ENCODE measurements at regions not wholly inside any gene's neighbourhood (a gene's known extent, or its start where the extent isn't known, plus 50 kb on each side); places are given as distances from the start of the nearest gene placed in this dataset. TPM values are rescaled to one million over a fixed set of nuclear protein-coding genes. Genes with fewer than 3 reads are reported as not detected.

GRCh38 chr1:164466001-164466421, 93.0 kb upstream of the PBX1 start:
- DNase-seq (ENCODE audit: low spot score in 2 of 2) (no peak), FAIRE-seq (no peak)

- FAIRE-seq (no peak), DNase-seq (ENCODE audit: low spot score in 2 of 2) (no peak)
Observed at GRCh38 chr1:164466429-164466828, 92.6 kb upstream of the PBX1 start.

GRCh38 chr1:164470996-164471395, 88.0 kb upstream of the PBX1 start:
- FAIRE-seq (no peak), DNase-seq (ENCODE audit: low spot score in 2 of 2) (no peak)

- FAIRE-seq (no peak), DNase-seq (ENCODE audit: low spot score in 2 of 2) (no peak)
Observed at GRCh38 chr1:164472841-164473240, 86.1 kb upstream of the PBX1 start.

- FAIRE-seq (no peak), DNase-seq (ENCODE audit: low spot score in 2 of 2) (no peak)
Observed at GRCh38 chr1:164473544-164473943, 85.4 kb upstream of the PBX1 start.

GRCh38 chr1:164475834-164476233, 83.2 kb upstream of the PBX1 start:
- FAIRE-seq, result no peak
- DNase-seq (ENCODE audit: low spot score in 2 of 2), result no peak

- DNase-seq (ENCODE audit: low spot score in 2 of 2) (no peak), FAIRE-seq (no peak)
Observed at GRCh38 chr1:164477343-164477742, 81.6 kb upstream of the PBX1 start.

GRCh38 chr1:164479242-164479641, 79.7 kb upstream of the PBX1 start:
- FAIRE-seq, result no peak
- no peak for DNase-seq (ENCODE audit: low spot score in 2 of 2)

- no peak for DNase-seq (ENCODE audit: low spot score in 2 of 2)
- peak; percentile 89 for FAIRE-seq
Observed at GRCh38 chr1:164480285-164480907, 78.6 kb upstream of the PBX1 start.

GRCh38 chr1:164495905-164496304, 63.1 kb upstream of the PBX1 start:
- FAIRE-seq, result no peak
- no peak for DNase-seq (ENCODE audit: low spot score in 2 of 2)

GRCh38 chr1:164498792-164499191, 60.2 kb upstream of the PBX1 start:
- no peak for DNase-seq (ENCODE audit: low spot score in 2 of 2)
- FAIRE-seq, result no peak

GRCh38 chr1:164504749-164505148, 54.2 kb upstream of the PBX1 start:
- FAIRE-seq (no peak), DNase-seq (ENCODE audit: low spot score in 2 of 2) (no peak)

Small RNA genes in the stretch of these regions (small RNA-seq; reads per million reads assigned to genes)
- gene RF00012, result not detected
- not detected for gene RNA5SP62
- gene RNA5SP63, result not detected
- gene RNU5F-6P, result 0.18 reads per million

All from frontal cortex (tissue), 4 donors.